GM21723 (cell line): ENCODE measurements at regions not wholly inside any gene's neighbourhood (a gene's known extent, or its start where the extent isn't known, plus 50 kb on each side); places are given as distances from the start of the nearest gene placed in this dataset.
"Not testable (repeated sequence)": the region's sequence is repeated elsewhere in the genome, so short reads cannot be mapped to it uniquely, and the experiment has no call there.

Experiments
- ATAC-seq: cut with Tn5 transposase; IDR thresholded peaks from one replicate; pipeline ENCODE4 v1.9.1; 2021; ENCODE audit warnings: mild to moderate bottlenecking, moderate library complexity; ENCODE audit not compliant: unreplicated experiment

GRCh38 chr2:220783671-220784070 is 788.4 kb downstream of the EPHA4 start:
- ATAC-seq: no peak

- no peak for ATAC-seq
Observed at GRCh38 chr2:220785178-220785577, 786.9 kb downstream of the EPHA4 start.

GRCh38 chr2:220786216-220786615 is 785.9 kb downstream of the EPHA4 start:
- ATAC-seq: no peak

- ATAC-seq: no peak
Observed at GRCh38 chr2:220787251-220787650, 784.9 kb downstream of the EPHA4 start.

- no peak for ATAC-seq
Observed at GRCh38 chr2:220789961-220790360, 782.1 kb downstream of the EPHA4 start.

- ATAC-seq: no peak
Observed at GRCh38 chr2:220795705-220796104, 776.4 kb downstream of the EPHA4 start.

- ATAC-seq: no peak
Observed at GRCh38 chr2:220811115-220811514, 761.0 kb downstream of the EPHA4 start.

- no peak for ATAC-seq
Observed at GRCh38 chr2:220811952-220812570, 760.0 kb downstream of the EPHA4 start.

- no peak for ATAC-seq
Observed at GRCh38 chr2:220814441-220814840, 757.7 kb downstream of the EPHA4 start.

- no peak for ATAC-seq
Observed at GRCh38 chr2:220815698-220816097, 756.4 kb downstream of the EPHA4 start.

GRCh38 chr2:220821683-220822082 is 750.4 kb downstream of the EPHA4 start:
- no peak for ATAC-seq

- not testable (repeated sequence) for ATAC-seq
Observed at GRCh38 chr2:220823590-220823989, 748.5 kb downstream of the EPHA4 start.

GRCh38 chr2:220833446-220833845 is 738.7 kb downstream of the EPHA4 start:
- no peak for ATAC-seq

- ATAC-seq: no peak
Observed at GRCh38 chr2:220835583-220835982, 736.5 kb downstream of the EPHA4 start.

- ATAC-seq: no peak
Observed at GRCh38 chr2:220837226-220837625, 734.9 kb downstream of the EPHA4 start.

GRCh38 chr2:220842901-220843665 is 729.0 kb downstream of the EPHA4 start:
- no peak for ATAC-seq

- no peak for ATAC-seq
Observed at GRCh38 chr2:220845766-220846273, 726.3 kb downstream of the EPHA4 start.

GRCh38 chr2:220847006-220847405 is 725.1 kb downstream of the EPHA4 start:
- no peak for ATAC-seq

- no peak for ATAC-seq
Observed at GRCh38 chr2:220847589-220847988, 724.5 kb downstream of the EPHA4 start.

- ATAC-seq: no peak
Observed at GRCh38 chr2:220849433-220849832, 722.7 kb downstream of the EPHA4 start.

GRCh38 chr2:220850116-220850515 is 722.0 kb downstream of the EPHA4 start:
- no peak for ATAC-seq

GRCh38 chr2:220855296-220855695 is 716.8 kb downstream of the EPHA4 start:
- ATAC-seq: no peak
